HEK293 (cell line): ENCODE measurements at regions not wholly inside any gene's neighbourhood (a gene's known extent, or its start where the extent isn't known, plus 50 kb on each side); places are given as distances from the start of the nearest gene placed in this dataset.

Experiments
- CTCF ChIP-seq: fragments of 450-650 bp; formaldehyde crosslinking; IDR thresholded peaks from 2 replicates; pipeline ENCODE4 v1.5.1; 2016; ENCODE audit warnings: missing biosample characterization, missing genetic modification characterization
- PBX3 ChIP-seq: sonication (generic); formaldehyde crosslinking; IDR thresholded peaks from 2 replicates; pipeline ENCODE4 v1.8.1; 2022; ENCODE audit warnings: mild to moderate bottlenecking, moderate library complexity, missing genetic modification reagents
- RBAK ChIP-seq: fragments of 450-650 bp; formaldehyde crosslinking; IDR thresholded peaks from 2 replicates; pipeline ENCODE4 v1.5.1; 2016; ENCODE audit warnings: missing biosample characterization, missing genetic modification characterization
- SETDB1 ChIP-seq: IDR thresholded peaks from one replicate; pipeline ENCODE4 v1.6.1; 2017; ENCODE audit warnings: mild to moderate bottlenecking, low read length, moderate library complexity, mixed read lengths; ENCODE audit not compliant: insufficient read length
- ZNF121 ChIP-seq: fragments of 450-650 bp; formaldehyde crosslinking; IDR thresholded peaks from 2 replicates; pipeline ENCODE4 v1.5.1; 2016; ENCODE audit warnings: missing biosample characterization, missing genetic modification characterization
- ZNF140 ChIP-seq: fragments of 450-650 bp; formaldehyde crosslinking; IDR thresholded peaks from 2 replicates; pipeline ENCODE4 v1.5.1; 2016; ENCODE audit warnings: missing biosample characterization, missing genetic modification characterization
- ZNF23 ChIP-seq: fragments of 450-650 bp; formaldehyde crosslinking; IDR thresholded peaks from 2 replicates; pipeline ENCODE4 v1.5.1; 2016; ENCODE audit warnings: missing biosample characterization, missing genetic modification characterization, borderline replicate concordance
- ZNF324 ChIP-seq: fragments of 450-650 bp; formaldehyde crosslinking; IDR thresholded peaks from 2 replicates; pipeline ENCODE4 v1.5.1; 2016; ENCODE audit warnings: missing biosample characterization, missing genetic modification characterization
- ZNF549 ChIP-seq: fragments of 450-650 bp; IDR thresholded peaks from 2 replicates; pipeline ENCODE4 v1.5.1; 2018; ENCODE audit warnings: missing biosample characterization, missing genetic modification characterization, mild to moderate bottlenecking, inconsistent platforms, moderate library complexity
- ZNF558 ChIP-seq: fragments of 450-650 bp; formaldehyde crosslinking; IDR thresholded peaks from 2 replicates; pipeline ENCODE4 v1.5.1; 2016; ENCODE audit warnings: missing biosample characterization, missing genetic modification characterization
- ZNF596 ChIP-seq: fragments of 450-650 bp; IDR thresholded peaks from 2 replicates; pipeline ENCODE4 v1.5.0; 2018; ENCODE audit warnings: missing biosample characterization, mild to moderate bottlenecking, missing genetic modification characterization, moderate library complexity

DNA sequence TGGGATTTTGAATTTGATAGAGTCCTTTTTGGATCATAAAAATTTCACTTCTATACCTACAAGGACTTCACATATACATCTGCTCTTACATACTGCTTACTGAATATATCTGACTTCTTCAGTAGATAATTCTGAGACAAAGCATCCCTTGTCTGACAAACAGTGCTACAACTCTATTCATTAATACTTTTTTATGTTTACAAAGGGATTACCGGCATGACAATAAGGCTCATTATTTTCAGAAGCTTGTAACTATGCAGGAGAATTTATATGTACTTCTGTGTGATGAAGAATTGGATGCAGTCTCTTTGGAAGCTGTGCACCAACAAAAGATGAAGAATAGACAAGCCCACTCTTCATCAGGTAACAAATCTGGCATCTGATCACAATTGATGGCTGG is 1070.3 kb downstream of the STIM2 start:
- TF ChIP-seq PBX3 (CRISPR knock-in tag) (no peak), ZNF549 (tag by site-specific recombination) (no peak), ZNF596 (tag by site-specific recombination) (no peak), RBAK (no peak), ZNF140 (no peak), CTCF (tag by site-specific recombination) (no peak), ZNF324 (tag by site-specific recombination) (no peak), ZNF121 (tag by site-specific recombination) (no peak), ZNF23 (tag by site-specific recombination) (no peak), ZNF558 (tag by site-specific recombination) (no peak), SETDB1 (no peak)
